ENCODE measurements at regions not wholly inside any gene's neighbourhood (a gene's known extent, or its start where the extent isn't known, plus 50 kb on each side); places are given as distances from the start of the nearest gene placed in this dataset.

GRCh38 chr5:5798041-5798440 is 375.6 kb downstream of the ICE1 start:
- Histone ChIP-seq H3K36me3 (ENCODE audit: control insufficient read depth in 2 of 2, extremely low read depth in 1 of 2, insufficient read depth in 2 of 2, low read length in 2 of 2) (no peaks in the 10 kb centered on the region), H3K4me1 (ENCODE audit: control insufficient read depth, extremely low read depth, insufficient read depth, low read length) (no peaks in the 10 kb centered on the region), H3K4me2 (ENCODE audit: insufficient read depth, low read length) (no peak overlapping the region), H2AFZ (ENCODE audit: low read depth, low read length) (no peak overlapping the region), H3K9me1 (replicated peaks; ENCODE audit: control insufficient read depth, extremely low read depth, insufficient read depth, low read length) (no peaks in the 10 kb centered on the region), H3K9ac (replicated peaks; ENCODE audit: extremely low read depth, insufficient read depth, low read length) (no peak overlapping the region), H3K9me3 (replicated peaks; ENCODE audit: control insufficient read depth, insufficient read depth, low read length) (peaks cover 5% of the 10 kb centered on the region), H3K27me3 (ENCODE audit: control insufficient read depth in 2 of 2, insufficient read depth in 2 of 2, low read length in 2 of 2) (no peaks in the 10 kb centered on the region), H4K20me1 (replicated peaks; ENCODE audit: control insufficient read depth, extremely low read depth, insufficient read depth, low read length) (no peaks in the 10 kb centered on the region), H3K4me3 (replicated peaks in 1 of 3; ENCODE audit: insufficient read depth in 1 of 3, low read depth in 1 of 3, low read length in 3 of 3) (no peak overlapping the region), H3K27ac (ENCODE audit: insufficient read depth, low read depth, low read length) (no peak overlapping the region), H3K79me2 (ENCODE audit: control insufficient read depth, insufficient read depth, low read length) (no peaks in the 10 kb centered on the region)
- ChIA-PET POLR2A (no interaction called here), CTCF (no interaction called here)
- FAIRE-seq = no peak
- intact Hi-C loops (cut with micrococcal nuclease) = no loop called here
- TF ChIP-seq JUN (IDR thresholded peaks at IDR 0.05; ENCODE audit: borderline replicate concordance, insufficient read depth, insufficient read length, low read depth) (no peak), MYC (IDR thresholded peaks at IDR 0.05; ENCODE audit: low read depth, low read length) (no peak), GATA2 (IDR thresholded peaks at IDR 0.05; ENCODE audit: insufficient read depth, insufficient read length, low read depth, low read length) (no peak)
- no peak for DNase-seq (ENCODE audit: low read depth, low spot score)
- no TSS peak for BruUV-seq (replicated peaks)
- dilution Hi-C loops (cut with MboI; ENCODE audit: extremely low pct_ligation_motif_present, low sequenced_read_pairs) = no loop called here

GRCh38 chr5:5795074-5795771 is 372.7 kb downstream of the ICE1 start:
- intact Hi-C loops (cut with micrococcal nuclease) = no loop called here
- FAIRE-seq = no peak

More at GRCh38 chr5:5795074-5795771, 372.7 kb downstream of the ICE1 start:
- Histone ChIP-seq H2AFZ (ENCODE audit: low read depth, low read length) (no peak overlapping the region), H3K36me3 (ENCODE audit: control insufficient read depth in 2 of 2, extremely low read depth in 1 of 2, insufficient read depth in 2 of 2, low read length in 2 of 2) (no peaks in the 10 kb centered on the region), H4K20me1 (replicated peaks; ENCODE audit: control insufficient read depth, extremely low read depth, insufficient read depth, low read length) (no peaks in the 10 kb centered on the region), H3K9ac (replicated peaks; ENCODE audit: extremely low read depth, insufficient read depth, low read length) (no peak overlapping the region), H3K27me3 (ENCODE audit: control insufficient read depth in 2 of 2, insufficient read depth in 2 of 2, low read length in 2 of 2) (no peaks in the 10 kb centered on the region), H3K79me2 (ENCODE audit: control insufficient read depth, insufficient read depth, low read length) (no peaks in the 10 kb centered on the region), H3K9me1 (replicated peaks; ENCODE audit: control insufficient read depth, extremely low read depth, insufficient read depth, low read length) (no peaks in the 10 kb centered on the region), H3K9me3 (replicated peaks; ENCODE audit: control insufficient read depth, insufficient read depth, low read length) (peaks cover 3% of the 10 kb centered on the region), H3K4me1 (ENCODE audit: control insufficient read depth, extremely low read depth, insufficient read depth, low read length) (no peaks in the 10 kb centered on the region), H3K27ac (ENCODE audit: insufficient read depth, low read depth, low read length) (no peak overlapping the region), H3K4me3 (replicated peaks in 1 of 3; ENCODE audit: insufficient read depth in 1 of 3, low read depth in 1 of 3, low read length in 3 of 3) (no peak overlapping the region), H3K4me2 (ENCODE audit: insufficient read depth, low read length) (no peak overlapping the region)
- CTCF ChIA-PET = no interaction called here
- BruUV-seq (replicated peaks) = no TSS peak
- TF ChIP-seq FOS (IDR thresholded peaks at IDR 0.05; ENCODE audit: borderline replicate concordance, insufficient read depth, low read length) = no peak
- no peak for TF ChIP-seq POLR2AphosphoS5 (IDR thresholded peaks at IDR 0.05; ENCODE audit: insufficient read depth, low read depth, low read length)
- TF ChIP-seq POLR2A (IDR thresholded peaks at IDR 0.05; ENCODE audit: low read depth, low read length) = no peak
- no peak for TF ChIP-seq MYC (IDR thresholded peaks at IDR 0.05; ENCODE audit: low read depth, low read length)
- TF ChIP-seq JUN (IDR thresholded peaks at IDR 0.05; ENCODE audit: borderline replicate concordance, insufficient read depth, insufficient read length, low read depth) = no peak
- TF ChIP-seq CTCF (IDR thresholded peaks at IDR 0.05; ENCODE audit: extremely low read depth in 1 of 2, insufficient read depth in 1 of 2, low read depth in 1 of 2, low read length in 2 of 2) = no peak
- no peak for TF ChIP-seq GATA2 (IDR thresholded peaks at IDR 0.05; ENCODE audit: insufficient read depth, insufficient read length, low read depth, low read length)
- TF ChIP-seq EZH2 (IDR thresholded peaks at IDR 0.05; ENCODE audit: borderline replicate concordance, low read depth, low read length, severe bottlenecking) = no peak
- POLR2A ChIA-PET = no interaction called here
- DNase-seq (ENCODE audit: low read depth, low spot score) = no peak
- dilution Hi-C loops (cut with MboI; ENCODE audit: extremely low pct_ligation_motif_present, low sequenced_read_pairs) = no loop called here
